H1 (cell line): ENCODE measurements at regions not wholly inside any gene's neighbourhood (a gene's known extent, or its start where the extent isn't known, plus 50 kb on each side); places are given as distances from the start of the nearest gene placed in this dataset.

ENCODE experiments used
- TF ChIP-seq, protein P1 (sequence below), 3 experiments: IDR thresholded peaks; 1 replicate in 2 of 3; 2 replicates in 1 of 3; pipeline versions ENCODE4 v1.5.1 to v1.6.1; 2011; ENCODE audit warnings: low read length in 3 of 3, mild to moderate bottlenecking in 3 of 3, inconsistent platforms in 2 of 3, low read depth in 1 of 3, moderate library complexity in 1 of 3; ENCODE audit not compliant: insufficient read depth in 1 of 3; ENCODE audit errors: control extremely low read depth in 1 of 3

- TF ChIP-seq, protein P1, sequence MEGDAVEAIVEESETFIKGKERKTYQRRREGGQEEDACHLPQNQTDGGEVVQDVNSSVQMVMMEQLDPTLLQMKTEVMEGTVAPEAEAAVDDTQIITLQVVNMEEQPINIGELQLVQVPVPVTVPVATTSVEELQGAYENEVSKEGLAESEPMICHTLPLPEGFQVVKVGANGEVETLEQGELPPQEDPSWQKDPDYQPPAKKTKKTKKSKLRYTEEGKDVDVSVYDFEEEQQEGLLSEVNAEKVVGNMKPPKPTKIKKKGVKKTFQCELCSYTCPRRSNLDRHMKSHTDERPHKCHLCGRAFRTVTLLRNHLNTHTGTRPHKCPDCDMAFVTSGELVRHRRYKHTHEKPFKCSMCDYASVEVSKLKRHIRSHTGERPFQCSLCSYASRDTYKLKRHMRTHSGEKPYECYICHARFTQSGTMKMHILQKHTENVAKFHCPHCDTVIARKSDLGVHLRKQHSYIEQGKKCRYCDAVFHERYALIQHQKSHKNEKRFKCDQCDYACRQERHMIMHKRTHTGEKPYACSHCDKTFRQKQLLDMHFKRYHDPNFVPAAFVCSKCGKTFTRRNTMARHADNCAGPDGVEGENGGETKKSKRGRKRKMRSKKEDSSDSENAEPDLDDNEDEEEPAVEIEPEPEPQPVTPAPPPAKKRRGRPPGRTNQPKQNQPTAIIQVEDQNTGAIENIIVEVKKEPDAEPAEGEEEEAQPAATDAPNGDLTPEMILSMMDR (IDR thresholded peaks at IDR 0.05; ENCODE audit: control extremely low read depth in 1 of 3, insufficient read depth in 1 of 3, low read depth in 1 of 3, low read length in 3 of 3): no peak
- TF ChIP-seq, all 59 proteins: peak for 0
These were observed 111.4 kb upstream of the TOPAZ1 start (continued) for GRCh38 chr3:44130249-44130648.
